ENCODE measurements at regions not wholly inside any gene's neighbourhood (a gene's known extent, or its start where the extent isn't known, plus 50 kb on each side); places are given as distances from the start of the nearest gene placed in this dataset.

DNA sequence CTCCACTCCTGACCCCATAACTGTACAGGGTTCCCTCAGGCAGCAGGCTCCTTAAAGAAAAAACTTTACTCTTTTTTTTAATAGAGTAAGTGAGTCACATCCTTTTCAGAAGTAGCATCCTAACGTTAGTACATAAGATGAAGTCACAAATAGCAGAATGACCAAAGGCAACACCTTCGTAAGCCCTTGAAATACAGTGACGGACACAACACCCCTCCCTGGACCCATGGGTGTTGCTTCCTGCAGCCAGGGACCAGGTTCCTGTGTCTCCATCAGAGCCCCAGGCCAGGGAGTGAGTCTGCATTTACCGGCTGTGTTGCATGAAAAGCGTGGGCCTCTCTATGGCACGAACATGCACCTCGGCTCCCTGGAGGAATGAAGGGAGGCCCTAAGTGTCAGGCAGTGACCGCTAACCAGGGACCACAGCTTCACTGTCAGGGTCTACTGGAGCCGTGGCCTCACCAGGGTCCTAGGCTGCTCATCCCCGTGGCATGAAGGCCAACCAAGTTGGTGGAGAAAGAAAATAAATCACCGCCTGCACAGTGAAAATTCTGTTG lies 340.0 kb upstream of the SFSWAP start:
- Histone ChIP-seq H3K9ac (ENCODE audit: insufficient read depth in 1 of 2, low read depth in 2 of 2, low read length in 2 of 2) (no peak overlapping the region), H3K4me1 (replicated peaks in 1 of 2; ENCODE audit: control insufficient read depth in 2 of 2, insufficient read depth in 2 of 2, low read length in 2 of 2) (peaks cover 5 to 16% of the 10 kb centered on the region in 2 experiments; a peak in 3 of 5 replicates), H3K4me2 (ENCODE audit: insufficient read depth, low read length) (no peak overlapping the region), H3K27ac (ENCODE audit: extremely low read depth, low read depth, low read length) (no peak overlapping the region), H3K36me3 (ENCODE audit: control insufficient read depth, insufficient read depth, low read length) (no peaks in the 10 kb centered on the region), H3K9me3 (replicated peaks; ENCODE audit: control insufficient read depth, insufficient read depth, low read depth, low read length) (no peaks in the 10 kb centered on the region), H2AFZ (ENCODE audit: low read depth, low read length) (no peak overlapping the region; the same call in 1 of the 2 replicates), H4K20me1 (replicated peaks; ENCODE audit: control insufficient read depth, insufficient read depth, low read length) (no peaks in the 10 kb centered on the region), H3K79me2 (ENCODE audit: control insufficient read depth, insufficient read depth, low read length) (no peaks in the 10 kb centered on the region), H3K9me1 (ENCODE audit: control insufficient read depth, insufficient read depth, low read length) (peaks cover 2% of the 10 kb centered on the region), H3K4me3 (no peak overlapping the region), H3K27me3 (ENCODE audit: control insufficient read depth in 2 of 2, insufficient read depth in 2 of 2, low read length in 2 of 2) (peaks cover 3 to 29% of the 10 kb centered on the region in 2 experiments; a peak in 3 of 5 replicates)
- POLR2A ChIA-PET, result interaction anchor here (0.7 kb wide), 1 partner anchor 106 kb away, joined by 3 read pairs; no protein-coding TSS in a partner anchor
- no TSS peak for BruUV-seq (replicated peaks)
- DNase-seq (ENCODE audit: extremely low read depth in 1 of 4, low spot score in 3 of 4) (no peak), ATAC-seq (no peak), FAIRE-seq (no peak)
- in situ Hi-C loops (cut with MboI), result no loop called here
- intact Hi-C loops (cut with micrococcal nuclease), result no loop called here
- TF ChIP-seq CCNT2 (IDR thresholded peaks at IDR 0.05; ENCODE audit: borderline replicate concordance, extremely low read depth, insufficient read length, low read depth, low read length) (no peak), ZNF77 (CRISPR knock-in tag; IDR thresholded peaks at IDR 0.05) (no peak), BHLHE40 (IDR thresholded peaks at IDR 0.05; ENCODE audit: low read length) (no peak), ZZZ3 (IDR thresholded peaks at IDR 0.05) (no peak), POU5F1 (IDR thresholded peaks at IDR 0.05; ENCODE audit: borderline replicate concordance, low read depth, low read length, partially characterized antibody) (no peak), POLR3G (IDR thresholded peaks at IDR 0.05; ENCODE audit: extremely low read depth, insufficient read length, insufficient replicate concordance) (no peak), POLR2G (IDR thresholded peaks at IDR 0.05; ENCODE audit: low read depth, low read length) (no peak), LEF1 (IDR thresholded peaks at IDR 0.05) (no peak)
- TF ChIP-seq, protein P1, sequence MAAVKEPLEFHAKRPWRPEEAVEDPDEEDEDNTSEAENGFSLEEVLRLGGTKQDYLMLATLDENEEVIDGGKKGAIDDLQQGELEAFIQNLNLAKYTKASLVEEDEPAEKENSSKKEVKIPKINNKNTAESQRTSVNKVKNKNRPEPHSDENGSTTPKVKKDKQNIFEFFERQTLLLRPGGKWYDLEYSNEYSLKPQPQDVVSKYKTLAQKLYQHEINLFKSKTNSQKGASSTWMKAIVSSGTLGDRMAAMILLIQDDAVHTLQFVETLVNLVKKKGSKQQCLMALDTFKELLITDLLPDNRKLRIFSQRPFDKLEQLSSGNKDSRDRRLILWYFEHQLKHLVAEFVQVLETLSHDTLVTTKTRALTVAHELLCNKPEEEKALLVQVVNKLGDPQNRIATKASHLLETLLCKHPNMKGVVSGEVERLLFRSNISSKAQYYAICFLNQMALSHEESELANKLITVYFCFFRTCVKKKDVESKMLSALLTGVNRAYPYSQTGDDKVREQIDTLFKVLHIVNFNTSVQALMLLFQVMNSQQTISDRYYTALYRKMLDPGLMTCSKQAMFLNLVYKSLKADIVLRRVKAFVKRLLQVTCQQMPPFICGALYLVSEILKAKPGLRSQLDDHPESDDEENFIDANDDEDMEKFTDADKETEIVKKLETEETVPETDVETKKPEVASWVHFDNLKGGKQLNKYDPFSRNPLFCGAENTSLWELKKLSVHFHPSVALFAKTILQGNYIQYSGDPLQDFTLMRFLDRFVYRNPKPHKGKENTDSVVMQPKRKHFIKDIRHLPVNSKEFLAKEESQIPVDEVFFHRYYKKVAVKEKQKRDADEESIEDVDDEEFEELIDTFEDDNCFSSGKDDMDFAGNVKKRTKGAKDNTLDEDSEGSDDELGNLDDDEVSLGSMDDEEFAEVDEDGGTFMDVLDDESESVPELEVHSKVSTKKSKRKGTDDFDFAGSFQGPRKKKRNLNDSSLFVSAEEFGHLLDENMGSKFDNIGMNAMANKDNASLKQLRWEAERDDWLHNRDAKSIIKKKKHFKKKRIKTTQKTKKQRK (IDR thresholded peaks at IDR 0.05; ENCODE audit: borderline replicate concordance, low read depth, low read length), result no peak
- CTCF ChIA-PET (ENCODE audit: low intra/inter-chr PET ratio), result no interaction called here
- 35% methylated on average over 11 of the region's 11 CpGs for WGBS (ENCODE audit: insufficient coverage, low coverage, missing lambda C conversion rate)
